HCT116 (cell line): ENCODE measurements at regions not wholly inside any gene's neighbourhood (a gene's known extent, or its start where the extent isn't known, plus 50 kb on each side); places are given as distances from the start of the nearest gene placed in this dataset.

Experiments used
- ATAC-seq: fragments of 200-7000 bp; cut with Tn5 transposase; 2 replicates; pipeline ENCODE4 v1.9.1; 2020; ENCODE audit warnings: mild to moderate bottlenecking, moderate library complexity
- BruUV-seq: library from RNA; stranded (reverse); fragments of 400-500 nt; replicated peaks from 2 replicates; lab custom pipeline; 2021; lab: Mats Ljungman, UMichigan
- CTCF ChIA-PET: fragments of 300-600 bp; sonication (Branson Sonifier 250); formaldehyde crosslinking; loops from one replicate; lab custom pipeline; 2021; ENCODE audit warnings: antibody characterized with exemption; lab: Charles Lee
- POLR2A ChIA-PET: fragments of 300-600, 350-600 bp; sonication (Branson Sonifier 250); formaldehyde crosslinking; loops from one replicate; lab custom pipeline; 2021; ENCODE audit warnings: antibody characterized with exemption; lab: Charles Lee
- RAD21 ChIA-PET, 2 experiments: fragments of 300-600 bp; sonication (Branson Sonifier 250); formaldehyde crosslinking; loops; one replicate each; lab custom pipeline; 2023; ENCODE audit warnings: low total read pairs in 2 of 2; ENCODE audit not compliant: uncharacterized antibody in 2 of 2, unreplicated experiment in 2 of 2, low non-redundant PET in 1 of 2; lab: Charles Lee
- DNase-seq: peaks from one replicate; pipeline ENCODE4 v3.0.0-alpha.2; 2010; ENCODE audit warnings: low read depth, low spot score
- H2AFZ ChIP-seq: fragments of 200-600 bp; shearing (Covaris generic), sonication (generic); 2 replicates; pipeline ENCODE4 v1.6.1; 2017; ENCODE audit warnings: low read depth, mixed run types, mixed read lengths, antibody characterized with exemption, low read length; ENCODE audit not compliant: poor library complexity, severe bottlenecking
- H3K27ac ChIP-seq: 2 replicates; pipeline ENCODE4 v1.5.1; 2012; ENCODE audit warnings: low read depth, low read length
- H3K27me3 ChIP-seq: fragments of 200-600 bp; sonication (generic); 2 replicates; pipeline ENCODE4 v1.6.1; 2016; ENCODE audit warnings: mixed run types, low read length, mixed read lengths; ENCODE audit not compliant: insufficient read depth
- H3K36me3 ChIP-seq, 2 experiments: fragments of 200-500 bp in 1 of 2; fragments of 200-600 bp in 1 of 2; sonication (Bioruptor generic) in 1 of 2; sonication (generic) in 1 of 2; 2 replicates each; pipeline versions ENCODE4 v1.5.1 to v1.6.1; 2014 to 2016; ENCODE audit warnings: low read length in 2 of 2, inconsistent platforms in 1 of 2, mixed read lengths in 1 of 2, mixed run types in 1 of 2; ENCODE audit not compliant: insufficient read depth in 2 of 2, control insufficient read depth in 1 of 2
- H3K4me1 ChIP-seq, 2 experiments: fragments of 200-600 bp in 1 of 2; sonication (generic) in 1 of 2; 2 replicates each; pipeline versions ENCODE4 v1.5.1 to v1.6.1; 2012 to 2017; ENCODE audit warnings: low read length in 2 of 2, inconsistent platforms in 1 of 2, mild to moderate bottlenecking in 1 of 2, mixed read lengths in 1 of 2, mixed run types in 1 of 2, moderate library complexity in 1 of 2; ENCODE audit not compliant: insufficient read depth in 2 of 2, control insufficient read depth in 1 of 2
- H3K4me2 ChIP-seq: fragments of 200-600 bp; sonication (generic); 2 replicates; pipeline ENCODE4 v1.6.1; 2017; ENCODE audit warnings: mixed run types, low read length, mixed read lengths
- H3K4me3 ChIP-seq, 2 experiments: fragments of 200-600 bp in 1 of 2; sonication (generic) in 1 of 2; replicated peaks in 1 of 2; 2 replicates each; pipeline ENCODE4 v1.5.1; 2011 to 2016; ENCODE audit warnings: low read length in 2 of 2, control low read depth in 1 of 2, low read depth in 1 of 2, mild to moderate bottlenecking in 1 of 2, mixed read lengths in 1 of 2, mixed run types in 1 of 2
- H3K79me2 ChIP-seq: fragments of 200-600 bp; sonication (generic); 2 replicates; pipeline ENCODE4 v1.6.1; 2017; ENCODE audit warnings: mild to moderate bottlenecking, mixed run types, low read length, moderate library complexity, mixed read lengths; ENCODE audit not compliant: insufficient read depth
- H3K9ac ChIP-seq: fragments of 200-600 bp; sonication (generic); 2 replicates; pipeline ENCODE4 v1.6.1; 2016; ENCODE audit warnings: low read length, mixed read lengths
- H3K9me2 ChIP-seq: fragments of 200-600 bp; sonication (generic), shearing (Covaris generic); 2 replicates; pipeline ENCODE4 v1.6.1; 2017; ENCODE audit warnings: mixed run types, mild to moderate bottlenecking, moderate library complexity; ENCODE audit not compliant: insufficient read depth
- H3K9me3 ChIP-seq, 2 experiments: fragments of 200-500 bp in 1 of 2; fragments of 200-600 bp in 1 of 2; sonication (Bioruptor generic) in 1 of 2; sonication (generic) in 1 of 2; 2 replicates each; pipeline ENCODE4 v1.6.1; 2014 to 2017; ENCODE audit warnings: low read length in 2 of 2, mixed read lengths in 2 of 2, inconsistent platforms in 1 of 2, low read depth in 1 of 2, mild to moderate bottlenecking in 1 of 2, mixed run types in 1 of 2, moderate library complexity in 1 of 2; ENCODE audit not compliant: control insufficient read depth in 1 of 2, insufficient read depth in 1 of 2
- H4K20me1 ChIP-seq: fragments of 200-600 bp; sonication (generic), shearing (Covaris generic); 2 replicates; pipeline ENCODE4 v1.6.1; 2017; ENCODE audit warnings: mixed run types, mild to moderate bottlenecking, moderate library complexity; ENCODE audit not compliant: insufficient read depth
- ATF3 ChIP-seq: IDR thresholded peaks from 2 replicates; pipeline ENCODE4 v1.6.1; 2012
- EGR1 ChIP-seq: IDR thresholded peaks from 2 replicates; pipeline ENCODE4 v1.6.1; 2012; ENCODE audit warnings: low read depth
- ELF1 ChIP-seq: IDR thresholded peaks from 2 replicates; pipeline ENCODE4 v1.6.1; 2012; ENCODE audit warnings: low read depth, borderline replicate concordance
- EZH2phosphoT487 ChIP-seq: fragments of 200-600 bp; IDR thresholded peaks from 2 replicates; pipeline ENCODE4 v1.6.1; 2018; ENCODE audit warnings: antibody characterized with exemption, borderline replicate concordance
- POLR2AphosphoS5 ChIP-seq: IDR thresholded peaks from 2 replicates; pipeline ENCODE4 v1.6.1; 2011; ENCODE audit warnings: mild to moderate bottlenecking, low read depth, low read length, moderate library complexity
- RAD21 ChIP-seq: IDR thresholded peaks from 2 replicates; pipeline ENCODE4 v1.6.1; 2012; ENCODE audit warnings: low read depth, mild to moderate bottlenecking
- TCF7L2 ChIP-seq: IDR thresholded peaks from 2 replicates; pipeline ENCODE4 v1.7.0; 2011; ENCODE audit warnings: borderline replicate concordance, inconsistent platforms; ENCODE audit not compliant: insufficient read depth, insufficient read length; ENCODE audit errors: extremely low read depth
- intact Hi-C: fragments of 100-400 bp; cut with micrococcal nuclease; formaldehyde crosslinking; loops from 2 replicates; pipeline ENCODE4 v1.10.0; 2022
- TF ChIP-seq, protein P1 (sequence below), 3 experiments: fragments of 200-600 bp in 1 of 3; sonication (generic) in 1 of 3; IDR thresholded peaks in 2 of 3; conservative IDR thresholded peaks in 1 of 3; 2 replicates each; pipeline ENCODE4 v1.5.1; 2012 to 2017; ENCODE audit warnings: low read depth in 2 of 3, low read length in 2 of 3, antibody characterized with exemption in 1 of 3, borderline replicate concordance in 1 of 3, control low read depth in 1 of 3, mild to moderate bottlenecking in 1 of 3, mixed read lengths in 1 of 3, mixed run types in 1 of 3, moderate library complexity in 1 of 3; ENCODE audit not compliant: insufficient read depth in 1 of 3

- DNase-seq (no peak), ATAC-seq (no peak)
- no TSS peak for BruUV-seq
- no peak overlapping the region for H3K9ac ChIP-seq
- H3K4me1 ChIP-seq: no peaks in the 10 kb centered on the region
- H4K20me1 ChIP-seq: no peaks in the 10 kb centered on the region
- H3K9me2 ChIP-seq: no peaks in the 10 kb centered on the region
- ChIA-PET POLR2A (no interaction called here), RAD21 (no interaction called here), CTCF (no interaction called here)
- H3K79me2 ChIP-seq: no peaks in the 10 kb centered on the region
- peaks cover 35% of the 10 kb centered on the region for H3K27me3 ChIP-seq
- no peak for TF ChIP-seq ELF1
- no peak for TF ChIP-seq EGR1
- no peak overlapping the region for H3K4me3 ChIP-seq
- H3K9me3 ChIP-seq: no peaks in the 10 kb centered on the region
- intact Hi-C loops: no loop called here
- no peak overlapping the region for H3K27ac ChIP-seq
- H3K36me3 ChIP-seq: no peaks in the 10 kb centered on the region
- no peak overlapping the region for H3K4me2 ChIP-seq
- no peak overlapping the region for H2AFZ ChIP-seq
Measured at GRCh38 chr9:100724886-100725285, 147.0 kb downstream of the CAVIN4 start.

- Histone ChIP-seq H3K27me3 (peaks cover 37% of the 10 kb centered on the region), H3K4me3 (no peak overlapping the region), H2AFZ (no peak overlapping the region), H3K9me2 (no peaks in the 10 kb centered on the region), H3K9ac (no peak overlapping the region), H3K79me2 (no peaks in the 10 kb centered on the region), H3K4me2 (no peak overlapping the region), H4K20me1 (no peaks in the 10 kb centered on the region), H3K9me3 (no peaks in the 10 kb centered on the region), H3K27ac (no peak overlapping the region), H3K4me1 (no peaks in the 10 kb centered on the region), H3K36me3 (no peaks in the 10 kb centered on the region)
- TF ChIP-seq, protein P1, sequence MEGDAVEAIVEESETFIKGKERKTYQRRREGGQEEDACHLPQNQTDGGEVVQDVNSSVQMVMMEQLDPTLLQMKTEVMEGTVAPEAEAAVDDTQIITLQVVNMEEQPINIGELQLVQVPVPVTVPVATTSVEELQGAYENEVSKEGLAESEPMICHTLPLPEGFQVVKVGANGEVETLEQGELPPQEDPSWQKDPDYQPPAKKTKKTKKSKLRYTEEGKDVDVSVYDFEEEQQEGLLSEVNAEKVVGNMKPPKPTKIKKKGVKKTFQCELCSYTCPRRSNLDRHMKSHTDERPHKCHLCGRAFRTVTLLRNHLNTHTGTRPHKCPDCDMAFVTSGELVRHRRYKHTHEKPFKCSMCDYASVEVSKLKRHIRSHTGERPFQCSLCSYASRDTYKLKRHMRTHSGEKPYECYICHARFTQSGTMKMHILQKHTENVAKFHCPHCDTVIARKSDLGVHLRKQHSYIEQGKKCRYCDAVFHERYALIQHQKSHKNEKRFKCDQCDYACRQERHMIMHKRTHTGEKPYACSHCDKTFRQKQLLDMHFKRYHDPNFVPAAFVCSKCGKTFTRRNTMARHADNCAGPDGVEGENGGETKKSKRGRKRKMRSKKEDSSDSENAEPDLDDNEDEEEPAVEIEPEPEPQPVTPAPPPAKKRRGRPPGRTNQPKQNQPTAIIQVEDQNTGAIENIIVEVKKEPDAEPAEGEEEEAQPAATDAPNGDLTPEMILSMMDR (IDR thresholded peaks at IDR 0.05 in 2 of 3, conservative IDR thresholded peaks at IDR 0.05 in 1 of 3; ENCODE audit: borderline replicate concordance in 1 of 3, insufficient read depth in 1 of 3, low read depth in 2 of 3, low read length in 2 of 3): no peak
- no peak for TF ChIP-seq EZH2phosphoT487
- no peak for TF ChIP-seq TCF7L2
- TF ChIP-seq ATF3: no peak
- TF ChIP-seq POLR2AphosphoS5: no peak
- TF ChIP-seq RAD21: no peak
- ATAC-seq (no peak), DNase-seq (no peak)
- POLR2A ChIA-PET: no interaction called here
- BruUV-seq: no TSS peak
- CTCF ChIA-PET: no interaction called here
- intact Hi-C loops: no loop called here
- RAD21 ChIA-PET: no interaction called here
Measured at GRCh38 chr9:100725371-100725770, 147.5 kb downstream of the CAVIN4 start.
